ENCODE measurements at regions not wholly inside any gene's neighbourhood (a gene's known extent, or its start where the extent isn't known, plus 50 kb on each side); places are given as distances from the start of the nearest gene placed in this dataset.

DNA sequence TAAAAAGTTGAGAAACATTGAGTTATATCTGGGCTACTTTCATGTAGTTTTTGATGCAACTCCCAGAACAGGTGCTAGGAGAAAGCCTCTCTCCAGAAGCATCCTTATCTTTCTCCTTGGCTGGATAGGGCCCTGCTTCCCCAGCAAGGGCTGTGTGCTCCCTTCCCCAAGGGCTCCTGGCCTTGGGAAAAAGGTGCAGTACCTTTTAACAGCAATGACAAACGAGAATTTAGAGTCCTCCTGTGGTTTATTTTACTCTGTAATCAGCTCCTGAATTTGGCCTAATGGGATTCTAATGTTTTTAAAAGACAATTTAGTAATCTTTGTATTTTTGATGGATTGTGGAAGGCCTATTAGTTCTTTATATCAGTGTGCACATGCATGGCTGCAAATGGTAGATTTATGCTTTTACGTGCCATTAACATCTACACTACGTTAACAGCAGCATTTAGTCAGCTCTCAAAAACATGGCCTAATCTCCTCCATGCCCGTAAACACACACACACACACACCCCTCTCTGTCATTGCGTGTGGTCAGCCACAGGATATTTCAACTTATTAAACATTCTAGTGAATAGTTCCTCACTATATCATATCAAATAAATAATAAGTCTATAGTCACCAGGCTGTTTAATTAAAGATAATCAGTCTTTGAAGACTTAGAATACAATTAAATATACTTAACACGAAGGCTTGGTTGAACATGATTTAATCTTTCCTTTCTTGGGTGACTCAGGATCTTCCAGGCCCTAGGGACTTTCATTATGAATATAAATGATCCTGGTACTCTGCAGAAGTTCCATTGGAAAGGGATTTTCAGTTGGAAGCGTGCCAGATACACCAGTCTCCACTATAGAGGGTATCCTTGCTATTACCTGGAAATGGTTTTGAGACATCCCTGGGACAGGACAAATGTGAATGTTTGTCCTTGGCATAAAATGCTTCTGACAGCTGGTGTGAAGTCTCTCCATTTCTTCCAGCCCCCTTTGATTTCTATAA is 181.4 kb upstream of the PWP1 start:
- intact Hi-C loops (cut with micrococcal nuclease) = no loop called here
- ChIA-PET POLR2A (ENCODE audit: partially characterized antibody) (no interaction called here), CTCF (ENCODE audit: partially characterized antibody) (no interaction called here)
- Histone ChIP-seq H3K27me3 (ENCODE audit: insufficient read depth, low read length) (no peaks in the 10 kb centered on the region), H3K27ac (ENCODE audit: low read depth, low read length) (no peak overlapping the region), H3K9me3 (ENCODE audit: control insufficient read depth in 1 of 2, low read length in 2 of 2) (no peaks in the 10 kb centered on the region), H3K4me1 (ENCODE audit: insufficient read depth, low read length) (no peaks in the 10 kb centered on the region), H3K4me3 (ENCODE audit: low read length in 2 of 2) (no peak overlapping the region), H3K36me3 (ENCODE audit: insufficient read depth, low read length) (no peaks in the 10 kb centered on the region)
- peaks cover 2 to 3% of the 10 kb centered on the region in 2 donors for H3K36me3 Mint-ChIP-seq
- no peak for DNase-seq
- H3K27me3 Mint-ChIP-seq = no peaks in the 10 kb centered on the region
- no peak overlapping the region for H3K4me3 Mint-ChIP-seq
- H3K4me1 Mint-ChIP-seq = peaks cover 3 to 21% (median 10%) of the 10 kb centered on the region in 4 donors
- peaks cover 0 to 6% (median 0%) of the 10 kb centered on the region in 8 donors for H3K9me3 Mint-ChIP-seq
- H3K27ac Mint-ChIP-seq = no peak overlapping the region

GRCh38 chr12:107509421-107509820 is 176.2 kb upstream of the PWP1 start:
- DNase-seq = no peak
- Histone ChIP-seq H3K27ac (ENCODE audit: low read depth, low read length) (no peak overlapping the region), H3K36me3 (ENCODE audit: insufficient read depth, low read length) (no peaks in the 10 kb centered on the region), H3K27me3 (ENCODE audit: insufficient read depth, low read length) (no peaks in the 10 kb centered on the region), H3K4me1 (ENCODE audit: insufficient read depth, low read length) (no peaks in the 10 kb centered on the region), H3K4me3 (ENCODE audit: low read length in 2 of 2) (no peak overlapping the region), H3K9me3 (ENCODE audit: control insufficient read depth in 1 of 2, low read length in 2 of 2) (no peaks in the 10 kb centered on the region)
- CTCF ChIA-PET (ENCODE audit: partially characterized antibody) = no interaction called here
- POLR2A ChIA-PET (ENCODE audit: partially characterized antibody) = no interaction called here
- Mint-ChIP-seq H3K4me1 (peaks cover 3 to 23% (median 13%) of the 10 kb centered on the region in 4 donors), H3K27me3 (no peaks in the 10 kb centered on the region), H3K36me3 (no peaks in the 10 kb centered on the region), H3K4me3 (no peak overlapping the region), H3K9me3 (peaks cover 0 to 6% (median 0%) of the 10 kb centered on the region in 8 donors), H3K27ac (no peak overlapping the region)
- intact Hi-C loops (cut with micrococcal nuclease) = no loop called here

GRCh38 chr12:107510211-107510610 is 175.4 kb upstream of the PWP1 start:
- DNase-seq = no peak
- CTCF ChIA-PET (ENCODE audit: partially characterized antibody) = no interaction called here

GRCh38 chr12:107511292-107511691 is 174.3 kb upstream of the PWP1 start:
- CTCF ChIA-PET (ENCODE audit: partially characterized antibody) = no interaction called here

More at GRCh38 chr12:107510211-107510610, 175.4 kb upstream of the PWP1 start:
- intact Hi-C loops (cut with micrococcal nuclease) = no loop called here
- Mint-ChIP-seq H3K4me3 (no peak overlapping the region), H3K36me3 (no peaks in the 10 kb centered on the region), H3K4me1 (peaks cover 5 to 29% (median 17%) of the 10 kb centered on the region in 4 donors), H3K27ac (peak overlapping the region in 1 of 7 donors; percentile 8), H3K9me3 (peaks cover 0 to 2% (median 0%) of the 10 kb centered on the region in 8 donors), H3K27me3 (no peaks in the 10 kb centered on the region)
- no peaks in the 10 kb centered on the region for H3K36me3 ChIP-seq (ENCODE audit: insufficient read depth, low read length)
- POLR2A ChIA-PET (ENCODE audit: partially characterized antibody) = no interaction called here
- H3K27ac ChIP-seq (ENCODE audit: low read depth, low read length) = no peak overlapping the region
- H3K9me3 ChIP-seq (ENCODE audit: control insufficient read depth in 1 of 2, low read length in 2 of 2) = no peaks in the 10 kb centered on the region
- no peak overlapping the region for H3K4me3 ChIP-seq (ENCODE audit: low read length in 2 of 2)
- no peaks in the 10 kb centered on the region for H3K4me1 ChIP-seq (ENCODE audit: insufficient read depth, low read length)
- no peaks in the 10 kb centered on the region for H3K27me3 ChIP-seq (ENCODE audit: insufficient read depth, low read length)

DNA sequence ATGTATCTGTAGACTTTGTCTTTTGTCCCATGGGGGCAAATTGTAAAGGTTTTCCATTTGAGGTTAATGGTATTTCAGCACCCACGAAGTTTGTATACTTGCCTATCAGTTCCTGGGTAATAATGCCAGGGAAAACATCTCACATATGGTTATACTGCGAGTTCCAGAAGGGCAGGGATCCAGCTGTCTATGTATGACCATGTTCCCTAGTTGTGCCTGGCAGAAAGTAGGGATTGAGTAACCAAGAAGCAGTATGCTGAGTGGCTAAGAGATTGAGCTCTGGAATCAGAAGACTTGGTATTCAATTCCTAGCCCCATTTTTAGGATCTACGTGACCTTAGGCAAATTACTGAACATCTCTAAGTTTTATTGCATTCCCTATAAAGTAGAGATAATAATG is 173.2 kb upstream of the PWP1 start:
- H3K36me3 ChIP-seq (ENCODE audit: insufficient read depth, low read length) = no peaks in the 10 kb centered on the region
- Mint-ChIP-seq H3K36me3 (peaks cover 0 to under 1% of the 10 kb centered on the region in 2 donors), H3K27ac (no peak overlapping the region), H3K27me3 (no peaks in the 10 kb centered on the region), H3K4me1 (peaks cover 10 to 30% (median 22%) of the 10 kb centered on the region in 4 donors), H3K4me3 (no peak overlapping the region), H3K9me3 (peaks cover 0 to 2% (median 0%) of the 10 kb centered on the region in 8 donors)
- intact Hi-C loops (cut with micrococcal nuclease) = no loop called here
- no peaks in the 10 kb centered on the region for H3K4me1 ChIP-seq (ENCODE audit: insufficient read depth, low read length)
- no peak for DNase-seq
- H3K4me3 ChIP-seq (ENCODE audit: low read length in 2 of 2) = no peak overlapping the region
- no peak overlapping the region for H3K27ac ChIP-seq (ENCODE audit: low read depth, low read length)
- ChIA-PET CTCF (ENCODE audit: partially characterized antibody) (no interaction called here), POLR2A (ENCODE audit: partially characterized antibody) (no interaction called here)
- H3K27me3 ChIP-seq (ENCODE audit: insufficient read depth, low read length) = no peaks in the 10 kb centered on the region
- no peaks in the 10 kb centered on the region for H3K9me3 ChIP-seq (ENCODE audit: control insufficient read depth in 1 of 2, low read length in 2 of 2)

More at GRCh38 chr12:107511292-107511691, 174.3 kb upstream of the PWP1 start:
- H3K9me3 Mint-ChIP-seq = peaks cover 0 to 2% (median 0%) of the 10 kb centered on the region in 8 donors
- Histone ChIP-seq H3K4me1 (ENCODE audit: insufficient read depth, low read length) (no peaks in the 10 kb centered on the region), H3K4me3 (ENCODE audit: low read length in 2 of 2) (no peak overlapping the region), H3K9me3 (ENCODE audit: control insufficient read depth in 1 of 2, low read length in 2 of 2) (no peaks in the 10 kb centered on the region), H3K36me3 (ENCODE audit: insufficient read depth, low read length) (no peaks in the 10 kb centered on the region), H3K27me3 (ENCODE audit: insufficient read depth, low read length) (no peaks in the 10 kb centered on the region), H3K27ac (ENCODE audit: low read depth, low read length) (no peak overlapping the region)
- no peaks in the 10 kb centered on the region for H3K27me3 Mint-ChIP-seq
- POLR2A ChIA-PET (ENCODE audit: partially characterized antibody) = no interaction called here
- no peak for DNase-seq
- H3K4me1 Mint-ChIP-seq = peaks cover 10 to 34% (median 22%) of the 10 kb centered on the region in 4 donors
- intact Hi-C loops (cut with micrococcal nuclease) = no loop called here
- no peak overlapping the region for H3K27ac Mint-ChIP-seq
- no peak overlapping the region for H3K4me3 Mint-ChIP-seq
- no peaks in the 10 kb centered on the region for H3K36me3 Mint-ChIP-seq

DNA sequence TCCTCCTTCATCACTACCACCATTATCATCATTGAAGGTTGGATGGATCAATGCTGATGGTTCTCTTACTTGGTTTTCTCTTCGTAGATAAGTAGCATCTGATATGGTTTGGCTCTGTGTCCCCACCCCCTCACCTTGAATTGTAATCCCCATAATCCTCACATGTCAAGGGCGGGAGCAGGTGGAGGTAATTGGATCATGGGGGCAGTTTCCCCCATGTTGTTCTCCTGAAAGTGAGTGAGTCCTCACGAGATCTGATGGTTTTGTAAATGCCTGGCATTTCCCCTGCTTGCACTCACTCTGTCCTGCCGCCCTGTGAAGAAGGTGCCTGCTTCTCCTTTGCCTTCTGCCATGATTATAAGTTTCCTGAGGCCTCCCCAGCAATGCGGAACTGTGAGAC is 172.4 kb upstream of the PWP1 start:
- H3K27me3 Mint-ChIP-seq = no peaks in the 10 kb centered on the region
- peaks cover under 1 to 6% of the 10 kb centered on the region in 2 donors for H3K36me3 Mint-ChIP-seq
- intact Hi-C loops (cut with micrococcal nuclease) = no loop called here
- H3K4me3 ChIP-seq (ENCODE audit: low read length in 2 of 2) = no peak overlapping the region
- no peak overlapping the region for H3K4me3 Mint-ChIP-seq
- H3K4me1 Mint-ChIP-seq = peaks cover 7 to 27% (median 19%) of the 10 kb centered on the region in 4 donors
- no peak overlapping the region for H3K27ac ChIP-seq (ENCODE audit: low read depth, low read length)
- CTCF ChIA-PET (ENCODE audit: partially characterized antibody) = no interaction called here
- H3K36me3 ChIP-seq (ENCODE audit: insufficient read depth, low read length) = no peaks in the 10 kb centered on the region
- no peak overlapping the region for H3K27ac Mint-ChIP-seq
- no peaks in the 10 kb centered on the region for H3K9me3 ChIP-seq (ENCODE audit: control insufficient read depth in 1 of 2, low read length in 2 of 2)
- no peaks in the 10 kb centered on the region for H3K4me1 ChIP-seq (ENCODE audit: insufficient read depth, low read length)
- POLR2A ChIA-PET (ENCODE audit: partially characterized antibody) = no interaction called here
- no peaks in the 10 kb centered on the region for H3K27me3 ChIP-seq (ENCODE audit: insufficient read depth, low read length)
- DNase-seq = no peak
- H3K9me3 Mint-ChIP-seq = peaks cover 0 to 2% (median 0%) of the 10 kb centered on the region in 8 donors

DNA sequence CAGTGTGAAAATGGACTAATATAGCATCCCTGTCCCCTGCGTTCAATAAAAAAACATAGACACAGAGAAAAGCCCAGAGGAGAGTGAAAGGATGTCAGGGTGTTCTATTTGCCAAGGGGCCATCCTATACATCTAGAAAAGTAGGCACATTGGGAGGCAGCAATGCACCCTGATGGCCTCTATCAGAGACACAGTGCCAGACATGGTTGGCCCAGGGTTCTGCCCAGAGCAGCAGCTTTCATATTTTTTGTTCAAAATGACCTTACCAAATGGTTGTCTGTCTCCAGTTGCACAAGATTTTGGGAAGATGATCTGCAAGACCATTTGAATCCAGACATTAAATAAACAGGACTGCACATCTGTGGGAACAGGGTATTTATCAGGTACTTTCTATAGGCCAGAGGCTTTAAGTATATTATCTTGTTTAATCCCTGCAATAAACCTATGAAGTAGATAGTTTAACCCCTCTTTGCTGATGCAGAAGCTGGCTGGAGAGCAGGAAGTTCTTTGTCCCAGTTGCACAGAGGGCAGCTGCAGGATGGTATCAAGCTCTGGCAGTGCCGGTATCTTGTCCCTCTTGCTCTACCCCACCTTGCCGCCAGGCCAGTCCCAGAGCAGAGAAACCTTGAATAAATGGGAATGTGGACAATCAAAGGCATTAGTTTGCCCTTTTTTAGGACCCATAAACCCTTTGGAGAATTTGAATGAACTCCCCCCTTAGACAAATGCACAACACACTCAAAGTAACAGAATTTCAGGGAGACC is 171.8 kb upstream of the PWP1 start:
- Mint-ChIP-seq H3K36me3 (peaks cover 3 to 6% of the 10 kb centered on the region in 2 donors), H3K4me3 (no peak overlapping the region), H3K27me3 (no peaks in the 10 kb centered on the region), H3K4me1 (peaks cover 7 to 27% (median 19%) of the 10 kb centered on the region in 4 donors), H3K27ac (no peak overlapping the region), H3K9me3 (peaks cover 0 to 2% (median 0%) of the 10 kb centered on the region in 8 donors)
- no peaks in the 10 kb centered on the region for H3K27me3 ChIP-seq (ENCODE audit: insufficient read depth, low read length)
- intact Hi-C loops (cut with micrococcal nuclease) = no loop called here
- ChIA-PET POLR2A (ENCODE audit: partially characterized antibody) (no interaction called here), CTCF (ENCODE audit: partially characterized antibody) (no interaction called here)
- H3K4me1 ChIP-seq (ENCODE audit: insufficient read depth, low read length) = no peaks in the 10 kb centered on the region
- DNase-seq = no peak
- H3K36me3 ChIP-seq (ENCODE audit: insufficient read depth, low read length) = no peaks in the 10 kb centered on the region
- H3K4me3 ChIP-seq (ENCODE audit: low read length in 2 of 2) = no peak overlapping the region
- no peaks in the 10 kb centered on the region for H3K9me3 ChIP-seq (ENCODE audit: control insufficient read depth in 1 of 2, low read length in 2 of 2)
- H3K27ac ChIP-seq (ENCODE audit: low read depth, low read length) = no peak overlapping the region
